Endothelial cell of umbilical vein (primary cell): ENCODE measurements at regions not wholly inside any gene's neighbourhood (a gene's known extent, or its start where the extent isn't known, plus 50 kb on each side); places are given as distances from the start of the nearest gene placed in this dataset.

Source experiments
- EZH2 ChIP-seq: IDR thresholded peaks from 2 replicates; pipeline ENCODE4 v1.6.1; 2012; ENCODE audit warnings: borderline replicate concordance, low read depth, mild to moderate bottlenecking, moderate library complexity, low read length, inconsistent platforms; ENCODE audit not compliant: severe bottlenecking
- TF ChIP-seq, protein P1 (sequence below), 2 donors: IDR thresholded peaks; 1 replicate in 1 of 2; 2 replicates in 1 of 2; pipeline ENCODE4 v1.5.1; 2011; ENCODE audit warnings: low read length in 2 of 2, mild to moderate bottlenecking in 2 of 2, moderate library complexity in 2 of 2, control low read depth in 1 of 2, inconsistent platforms in 1 of 2, low read depth in 1 of 2; ENCODE audit not compliant: insufficient read depth in 1 of 2; ENCODE audit errors: extremely low read depth in 1 of 2

DNA sequence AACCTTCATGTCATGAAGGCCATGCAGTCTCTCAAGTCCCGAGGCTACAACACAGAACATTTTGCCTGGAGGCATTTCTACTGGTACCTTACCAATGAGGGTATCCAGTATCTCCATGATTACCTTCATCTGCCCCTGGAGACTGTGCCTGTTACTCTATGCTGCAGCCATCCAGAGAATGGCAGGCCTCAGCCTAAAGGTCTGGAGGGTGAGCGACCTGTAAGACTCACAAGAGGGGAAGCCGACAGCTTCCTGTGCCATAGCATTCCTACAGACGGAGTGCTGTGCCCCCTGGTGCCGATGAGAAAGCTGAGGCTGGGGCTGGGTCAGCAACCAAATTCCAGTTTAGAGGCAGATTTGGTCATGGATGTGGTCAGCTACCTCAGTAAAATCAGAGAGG, 51.3 kb upstream of the CADPS start:
- TF ChIP-seq, protein P1, sequence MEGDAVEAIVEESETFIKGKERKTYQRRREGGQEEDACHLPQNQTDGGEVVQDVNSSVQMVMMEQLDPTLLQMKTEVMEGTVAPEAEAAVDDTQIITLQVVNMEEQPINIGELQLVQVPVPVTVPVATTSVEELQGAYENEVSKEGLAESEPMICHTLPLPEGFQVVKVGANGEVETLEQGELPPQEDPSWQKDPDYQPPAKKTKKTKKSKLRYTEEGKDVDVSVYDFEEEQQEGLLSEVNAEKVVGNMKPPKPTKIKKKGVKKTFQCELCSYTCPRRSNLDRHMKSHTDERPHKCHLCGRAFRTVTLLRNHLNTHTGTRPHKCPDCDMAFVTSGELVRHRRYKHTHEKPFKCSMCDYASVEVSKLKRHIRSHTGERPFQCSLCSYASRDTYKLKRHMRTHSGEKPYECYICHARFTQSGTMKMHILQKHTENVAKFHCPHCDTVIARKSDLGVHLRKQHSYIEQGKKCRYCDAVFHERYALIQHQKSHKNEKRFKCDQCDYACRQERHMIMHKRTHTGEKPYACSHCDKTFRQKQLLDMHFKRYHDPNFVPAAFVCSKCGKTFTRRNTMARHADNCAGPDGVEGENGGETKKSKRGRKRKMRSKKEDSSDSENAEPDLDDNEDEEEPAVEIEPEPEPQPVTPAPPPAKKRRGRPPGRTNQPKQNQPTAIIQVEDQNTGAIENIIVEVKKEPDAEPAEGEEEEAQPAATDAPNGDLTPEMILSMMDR (IDR thresholded peaks at IDR 0.05; ENCODE audit: extremely low read depth in 1 of 2, insufficient read depth in 1 of 2, low read depth in 1 of 2, low read length in 2 of 2): no peak
- TF ChIP-seq EZH2: no peak
